Caki2 (cell line): ENCODE measurements at regions not wholly inside any gene's neighbourhood (a gene's known extent, or its start where the extent isn't known, plus 50 kb on each side); places are given as distances from the start of the nearest gene placed in this dataset.

Source experiments
- DNase-seq: peaks from one replicate; pipeline ENCODE4 v3.0.0-alpha.2; 2015; ENCODE audit warnings: low read depth
- in situ Hi-C: cut with HindIII; loops from 2 replicates; pipeline ENCODE4 v1.10.0; 2016; ENCODE audit warnings: low sequenced_read_pairs, low pct_unique_long_range_greater_than_20kb, mixed read lengths

DNA sequence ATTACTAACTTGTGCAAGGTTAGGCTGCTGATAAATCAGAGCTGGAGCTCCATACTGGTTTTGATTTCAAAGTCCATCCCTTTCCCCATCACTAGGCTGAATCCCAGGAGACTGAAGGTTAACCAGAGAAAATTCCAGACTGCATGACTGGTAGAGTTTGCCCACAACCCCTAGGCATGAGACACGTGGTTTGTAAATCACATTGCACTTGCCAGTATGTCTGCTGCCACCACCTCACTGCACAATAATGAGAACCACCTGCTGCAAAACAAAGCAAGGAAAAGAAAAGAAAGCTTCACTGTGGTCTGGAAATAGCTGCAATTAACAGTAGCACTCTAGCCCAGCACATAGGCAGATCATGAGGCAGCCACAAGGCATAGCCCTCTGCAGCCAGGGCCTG is 67.6 kb upstream of the NTM start:
- no peak for DNase-seq

DNA sequence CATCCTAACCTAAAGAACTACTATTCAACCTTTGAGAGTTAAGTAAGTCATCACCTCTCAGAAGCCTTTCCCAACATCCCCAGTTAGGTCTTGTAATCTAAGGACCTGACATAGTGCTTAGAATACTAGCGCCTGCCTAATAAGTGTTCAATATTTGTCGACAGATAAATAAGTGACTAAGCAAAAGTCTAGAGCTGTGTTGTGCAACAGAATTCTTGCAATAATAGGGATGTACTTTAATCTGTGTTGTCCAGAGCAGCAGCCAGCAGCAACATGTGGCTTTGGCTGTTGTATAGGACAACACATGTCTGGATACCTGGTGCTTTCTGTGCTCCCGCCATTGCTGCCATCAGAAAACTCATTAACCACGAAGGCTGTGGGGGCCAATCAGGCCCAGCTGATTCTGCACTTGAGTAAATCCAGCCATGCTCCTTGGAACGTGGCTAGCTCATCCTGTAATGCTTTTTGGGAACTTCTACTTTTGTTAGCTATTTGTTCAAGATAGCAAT is 66.8 kb upstream of the NTM start:
- no peak for DNase-seq
- in situ Hi-C loops = no loop called here

More for the DNA sequence above, 67.6 kb upstream of the NTM start:
- in situ Hi-C loops = no loop called here

DNA sequence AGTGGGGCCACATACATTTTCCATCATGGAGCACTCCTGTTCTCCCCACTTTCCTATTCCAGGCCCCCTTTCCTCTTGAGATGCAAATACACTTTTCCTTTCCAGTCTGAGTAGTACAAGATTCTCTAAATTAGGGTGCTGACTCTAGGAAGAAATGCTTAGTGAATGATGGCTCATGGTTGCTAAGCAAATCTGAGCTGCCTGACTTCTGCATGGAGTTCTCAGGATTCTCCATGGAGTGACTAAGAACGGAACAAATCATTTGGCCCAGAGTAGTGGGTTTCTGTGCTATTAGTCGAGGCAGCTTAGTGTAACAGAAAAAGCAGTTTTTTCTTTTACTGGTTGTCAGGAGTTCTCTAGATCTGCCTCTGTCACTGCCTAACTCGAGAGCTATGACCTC is 65.4 kb upstream of the NTM start:
- in situ Hi-C loops = no loop called here
- DNase-seq = no peak

DNA sequence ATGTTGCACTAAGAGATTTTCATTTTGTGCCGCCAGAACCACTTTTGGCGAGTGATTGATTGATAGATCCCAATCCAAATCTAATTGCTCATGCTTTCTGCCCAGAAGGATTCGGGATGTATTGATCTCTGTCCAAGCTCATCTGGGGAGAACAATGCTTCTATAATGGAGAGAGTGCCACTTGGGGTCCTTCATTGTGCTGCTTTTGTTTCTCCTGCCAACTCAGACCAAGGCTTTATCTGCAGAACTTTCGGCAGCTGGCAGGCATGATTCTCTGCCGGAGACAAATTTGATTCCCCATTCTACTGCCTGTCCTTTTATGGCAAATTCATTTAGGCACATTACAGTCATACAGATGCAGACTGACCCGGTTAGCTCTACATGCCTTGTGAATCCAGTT is 62.9 kb upstream of the NTM start:
- in situ Hi-C loops = no loop called here
- DNase-seq = no peak

DNA sequence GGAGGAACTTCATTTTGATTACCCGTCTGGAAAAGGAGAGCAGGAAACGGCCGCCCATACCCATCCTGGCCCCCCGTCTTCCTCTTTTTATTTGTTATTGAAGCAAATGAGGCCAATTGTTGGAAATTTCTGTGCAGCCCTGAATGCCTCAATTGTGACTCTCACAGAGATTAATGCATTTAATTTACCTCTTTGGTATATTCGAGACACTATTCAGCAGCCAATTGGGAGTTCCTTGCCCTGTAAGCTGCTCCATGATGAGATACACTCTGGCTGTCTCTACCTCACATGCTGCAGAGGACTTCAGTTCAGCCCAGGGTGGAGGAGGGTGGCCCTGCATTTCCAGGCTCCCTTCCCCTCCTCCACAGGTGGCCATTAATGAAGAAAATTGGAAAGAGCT is 60.6 kb upstream of the NTM start:
- DNase-seq = no peak
- in situ Hi-C loops = no loop called here

DNA sequence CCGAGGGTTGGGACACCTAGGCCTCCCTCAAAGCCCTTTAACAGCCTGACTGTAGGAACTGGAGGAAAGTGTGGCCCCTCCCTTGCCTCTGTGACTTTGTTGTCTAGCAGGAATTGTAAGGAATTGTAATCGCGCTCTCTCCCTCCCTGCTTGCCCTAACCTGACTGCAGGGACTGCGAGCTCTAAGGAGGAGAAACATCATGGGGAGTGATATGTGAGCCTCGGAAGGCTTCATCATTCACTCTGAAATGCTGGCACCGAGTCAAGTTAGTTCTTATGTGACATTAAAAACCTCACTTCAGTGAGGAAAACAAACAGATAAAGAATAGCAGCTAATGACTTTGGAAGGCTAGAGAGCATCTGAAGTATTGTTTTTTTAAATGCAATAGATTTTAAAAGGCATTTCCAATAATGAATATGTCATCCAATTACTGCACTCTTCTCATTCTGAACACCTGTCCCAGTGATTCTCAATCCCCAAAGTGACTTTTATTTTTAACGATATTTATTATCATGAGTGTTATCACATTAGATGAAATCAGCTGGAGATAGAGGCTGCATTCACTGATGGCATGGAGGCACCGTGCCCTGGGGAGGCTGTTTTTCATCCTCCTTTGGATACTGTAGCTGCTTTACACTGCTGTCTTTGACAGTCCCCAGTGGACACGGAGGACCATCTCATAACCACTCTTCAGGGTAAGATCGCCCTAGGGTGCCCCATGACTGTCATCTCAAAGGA is 58.5 kb upstream of the NTM start:
- in situ Hi-C loops = no loop called here
- DNase-seq = no peak
